MCF 10A (cell line): ENCODE measurements at regions not wholly inside any gene's neighbourhood (a gene's known extent, or its start where the extent isn't known, plus 50 kb on each side); places are given as distances from the start of the nearest gene placed in this dataset.

ENCODE experiments used
- BruUV-seq: library from RNA; stranded (reverse); fragments of 400-500 nt; replicated peaks from 2 replicates; lab custom pipeline; 2021; lab: Mats Ljungman, UMichigan
- CTCF ChIA-PET: fragments of 300-600 bp; sonication (Branson Sonifier 250); formaldehyde crosslinking; extraction: SDS; loops from one replicate; lab custom pipeline; 2021; ENCODE audit warnings: antibody characterized with exemption, inconsistent platforms; lab: Yijun Ruan, JAX
- POLR2A ChIA-PET: fragments of 300-600, 350-650 bp; sonication (Branson Sonifier 250); formaldehyde crosslinking; extraction: SDS; loops from one replicate; lab custom pipeline; 2020; ENCODE audit warnings: antibody characterized with exemption, inconsistent platforms; lab: Yijun Ruan, JAX
- DNase-seq: peaks from one replicate; pipeline ENCODE4 v3.0.0-alpha.2; 2018; ENCODE audit not compliant: unreplicated experiment
- H3K27ac Mint-ChIP-seq: one replicate; pipeline ENCODE4 v1.8.0; 2022; ENCODE audit warnings: mild to moderate bottlenecking, low read depth, mixed read lengths; ENCODE audit not compliant: unreplicated experiment
- H3K27me3 Mint-ChIP-seq: one replicate; pipeline ENCODE4 v1.8.0; 2022; ENCODE audit warnings: mixed read lengths; ENCODE audit not compliant: insufficient read depth, unreplicated experiment
- H3K36me3 Mint-ChIP-seq: one replicate; pipeline ENCODE4 v1.8.0; 2022; ENCODE audit warnings: mild to moderate bottlenecking, moderate library complexity, mixed read lengths; ENCODE audit not compliant: insufficient read depth, unreplicated experiment
- H3K4me1 Mint-ChIP-seq: one replicate; pipeline ENCODE4 v1.8.0; 2022; ENCODE audit warnings: mixed read lengths; ENCODE audit not compliant: insufficient read depth, unreplicated experiment
- H3K4me3 Mint-ChIP-seq: one replicate; pipeline ENCODE4 v1.8.0; 2022; ENCODE audit warnings: mild to moderate bottlenecking, moderate library complexity, mixed read lengths; ENCODE audit not compliant: unreplicated experiment
- H3K9me3 Mint-ChIP-seq: one replicate; pipeline ENCODE4 v1.8.0; 2022; ENCODE audit warnings: mixed read lengths; ENCODE audit not compliant: unreplicated experiment
- CTCF ChIP-seq: fragments of 200-600 bp; IDR thresholded peaks from one replicate; pipeline ENCODE4 v1.8.0; 2022; ENCODE audit warnings: antibody characterized with exemption, mild to moderate bottlenecking; ENCODE audit not compliant: unreplicated experiment
- intact Hi-C: fragments of 100-400 bp; cut with micrococcal nuclease; formaldehyde crosslinking; loops from 2 replicates; pipeline ENCODE4 v1.14.1; 2022

DNA sequence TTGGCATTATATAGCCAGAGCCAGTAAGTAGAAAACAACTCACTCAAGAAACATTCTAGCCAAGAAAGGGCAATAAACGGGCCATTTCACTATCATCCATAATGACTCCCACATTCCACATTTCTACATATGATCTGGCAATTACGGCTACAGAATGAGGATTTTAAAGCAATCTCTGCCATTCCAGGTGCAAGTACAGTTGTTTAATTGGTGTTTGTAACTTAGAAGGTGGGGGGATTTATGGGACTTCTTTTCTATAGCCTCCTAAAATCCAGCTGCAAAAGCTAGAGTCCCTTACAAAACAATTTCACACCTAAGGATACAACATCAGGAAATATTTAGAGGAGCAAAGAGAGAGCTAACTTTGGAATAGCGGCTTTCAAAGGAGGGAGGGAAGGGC lies 295.4 kb upstream of the RORA start:
- intact Hi-C loops: no loop called here
- no peak overlapping the region for H3K27ac Mint-ChIP-seq
- no peak overlapping the region for H3K4me3 Mint-ChIP-seq
- ChIA-PET POLR2A (no interaction called here), CTCF (interaction anchor here (0.6 kb wide), 1 partner anchor 68 kb away, joined by 3 read pairs; no protein-coding TSS in a partner anchor)
- H3K9me3 Mint-ChIP-seq: no peaks in the 10 kb centered on the region
- H3K27me3 Mint-ChIP-seq: no peaks in the 10 kb centered on the region
- no peaks in the 10 kb centered on the region for H3K4me1 Mint-ChIP-seq
- no peak for TF ChIP-seq CTCF
- no peaks in the 10 kb centered on the region for H3K36me3 Mint-ChIP-seq
- no peak for DNase-seq
- no TSS peak for BruUV-seq

DNA sequence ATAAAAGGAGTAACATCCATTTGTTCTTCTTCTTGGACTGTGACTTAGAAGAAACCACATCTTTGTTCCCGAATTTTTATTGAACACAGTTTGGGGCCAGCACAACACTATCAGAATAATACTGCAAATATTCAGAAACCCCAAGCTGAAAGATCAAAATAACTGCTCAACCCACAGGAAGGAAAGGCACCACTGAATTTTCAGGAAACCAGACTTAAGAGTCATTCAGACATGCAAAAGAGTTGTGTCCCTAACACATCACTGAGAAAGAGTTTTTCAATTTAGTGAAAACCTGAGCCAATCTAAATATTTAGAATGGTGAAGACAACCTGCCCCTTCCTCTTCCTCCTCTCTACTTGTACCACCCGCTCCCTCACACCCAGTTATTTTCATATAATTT lies 295.0 kb upstream of the RORA start:
- no TSS peak for BruUV-seq
- Mint-ChIP-seq H3K36me3 (no peaks in the 10 kb centered on the region), H3K27me3 (no peaks in the 10 kb centered on the region), H3K4me1 (no peaks in the 10 kb centered on the region), H3K4me3 (no peak overlapping the region), H3K27ac (no peak overlapping the region), H3K9me3 (no peaks in the 10 kb centered on the region)
- POLR2A ChIA-PET: no interaction called here
- intact Hi-C loops: no loop called here
- no peak for TF ChIP-seq CTCF
- CTCF ChIA-PET: interaction anchor here (0.6 kb wide), 2 partner anchors 63 to 69 kb away, joined by 3 read pairs; no protein-coding TSS in a partner anchor
- no peak for DNase-seq

- Mint-ChIP-seq H3K9me3 (no peaks in the 10 kb centered on the region), H3K36me3 (no peaks in the 10 kb centered on the region), H3K27me3 (no peaks in the 10 kb centered on the region), H3K27ac (no peak overlapping the region), H3K4me1 (no peaks in the 10 kb centered on the region), H3K4me3 (no peak overlapping the region)
- BruUV-seq: no TSS peak
- ChIA-PET POLR2A (no interaction called here), CTCF (interaction anchor here (1.2 kb wide), 1 partner anchor 312 kb away, joined by 4 read pairs; no protein-coding TSS in a partner anchor)
- no peak for DNase-seq
- intact Hi-C loops: no loop called here
- no peak for TF ChIP-seq CTCF
Measured at GRCh38 chr15:61522411-61522810, 293.3 kb upstream of the RORA start.

- CTCF ChIA-PET: no interaction called here
Measured at GRCh38 chr15:61521953-61522352, 292.9 kb upstream of the RORA start.

More at GRCh38 chr15:61521953-61522352, 292.9 kb upstream of the RORA start:
- TF ChIP-seq CTCF: no peak
- Mint-ChIP-seq H3K9me3 (no peaks in the 10 kb centered on the region), H3K36me3 (no peaks in the 10 kb centered on the region), H3K27me3 (no peaks in the 10 kb centered on the region), H3K4me1 (no peaks in the 10 kb centered on the region), H3K4me3 (no peak overlapping the region), H3K27ac (no peak overlapping the region)
- intact Hi-C loops: no loop called here
- POLR2A ChIA-PET: no interaction called here
- no peak for DNase-seq
- no TSS peak for BruUV-seq
